CD4-positive, alpha-beta T cell (primary cell): ENCODE measurements at regions not wholly inside any gene's neighbourhood (a gene's known extent, or its start where the extent isn't known, plus 50 kb on each side); places are given as distances from the start of the nearest gene placed in this dataset.

ENCODE experiments used
- ATAC-seq: fragments of 200-7000 bp; cut with Tn5 transposase; one replicate; pipeline ENCODE4 v1.10.0; 2022; ENCODE audit warnings: mild to moderate bottlenecking; ENCODE audit not compliant: poor library complexity
- CTCF ChIA-PET: fragments of 350-600 bp; sonication (Branson Sonifier 250); formaldehyde crosslinking; loops from one replicate; lab custom pipeline; 2021; ENCODE audit warnings: antibody characterized with exemption, inconsistent platforms; lab: Charles Lee
- POLR2A ChIA-PET: fragments of 350-600 bp; sonication (Branson Sonifier 250); formaldehyde crosslinking; loops from one replicate; lab custom pipeline; 2021; ENCODE audit warnings: antibody characterized with exemption, inconsistent platforms; lab: Charles Lee
- DNase-seq, 14 experiments: peaks; one replicate each; pipeline ENCODE4 v3.0.0-alpha.2; 2013 to 2020; ENCODE audit warnings: mixed read lengths in 2 of 14
- H3K27ac ChIP-seq, 2 donors: one replicate each; pipeline versions ENCODE4 v1.5.1 to v1.7.0; 2013; ENCODE audit warnings: low read length in 2 of 2, low read depth in 1 of 2, mild to moderate bottlenecking in 1 of 2
- H3K27me3 ChIP-seq, 2 experiments: 1 replicate in 1 of 2; 2 replicates in 1 of 2; pipeline versions ENCODE4 v1.6.1 to v1.7.0; 2013; ENCODE audit warnings: low read length in 2 of 2, control low read depth in 1 of 2, mild to moderate bottlenecking in 1 of 2, moderate library complexity in 1 of 2; ENCODE audit not compliant: insufficient read depth in 2 of 2, control insufficient read depth in 1 of 2
- H3K36me3 ChIP-seq: one replicate; pipeline ENCODE4 v1.6.1; 2013; ENCODE audit warnings: low read length, control low read depth; ENCODE audit not compliant: insufficient read depth
- H3K4me1 ChIP-seq: one replicate; pipeline ENCODE4 v1.6.1; 2013; ENCODE audit warnings: low read length, control low read depth; ENCODE audit not compliant: insufficient read depth
- H3K4me3 ChIP-seq: one replicate; pipeline ENCODE4 v1.5.1; 2013; ENCODE audit warnings: mild to moderate bottlenecking, low read length, moderate library complexity
- H3K9me3 ChIP-seq, 2 experiments: 1 replicate in 1 of 2; 2 replicates in 1 of 2; pipeline versions ENCODE4 v1.6.1 to v1.7.0; 2013; ENCODE audit warnings: low read length in 2 of 2, mild to moderate bottlenecking in 2 of 2, control low read depth in 1 of 2, moderate library complexity in 1 of 2; ENCODE audit not compliant: control insufficient read depth in 1 of 2, insufficient read depth in 1 of 2
- H3K27ac Mint-ChIP-seq: one replicate; pipeline ENCODE4 v1.8.0; 2020; ENCODE audit warnings: mixed read lengths
- H3K27me3 Mint-ChIP-seq: one replicate; pipeline ENCODE4 v1.8.0; 2021; ENCODE audit warnings: mixed read lengths
- H3K36me3 Mint-ChIP-seq: one replicate; pipeline ENCODE4 v1.8.0; 2021; ENCODE audit warnings: low read depth, mixed read lengths
- H3K4me1 Mint-ChIP-seq: one replicate; pipeline ENCODE4 v1.8.0; 2021; ENCODE audit warnings: low read depth, mixed read lengths
- H3K4me3 Mint-ChIP-seq: one replicate; pipeline ENCODE4 v1.8.0; 2020; ENCODE audit warnings: mild to moderate bottlenecking, mixed read lengths
- H3K9me3 Mint-ChIP-seq: one replicate; pipeline ENCODE4 v1.8.0; 2020; ENCODE audit warnings: mixed read lengths
- intact Hi-C, 2 experiments: fragments of 100-400 bp; cut with DNase I in 1 of 2; cut with micrococcal nuclease in 1 of 2; formaldehyde crosslinking; loops; one replicate each; pipeline versions ENCODE4 v1.15.1 to v1.9.0; 2023 to 2025; cut with DNase I, micrococcal nuclease
- TF ChIP-seq, protein P1 (sequence below): fragments of 200-600 bp; IDR thresholded peaks from one replicate; pipeline ENCODE4 v1.8.0; 2022; ENCODE audit warnings: antibody characterized with exemption, mild to moderate bottlenecking

DNA sequence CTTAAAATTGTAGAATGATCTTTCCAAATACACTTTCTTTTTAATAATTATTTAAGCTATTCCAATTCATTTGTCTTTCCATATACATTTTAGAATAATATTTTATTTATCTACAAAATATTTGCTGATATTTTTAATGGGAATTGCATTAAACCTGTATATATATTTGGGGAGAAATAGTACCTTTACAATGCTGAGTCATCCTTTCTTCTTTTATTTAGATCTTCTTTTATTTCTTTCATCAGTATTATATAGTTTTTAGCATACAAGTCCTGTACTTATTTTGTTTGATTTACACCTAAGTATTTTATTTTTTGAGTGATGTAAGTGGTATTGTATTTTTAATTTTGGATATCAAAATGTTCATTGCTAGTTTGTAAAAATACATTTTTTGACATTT, 639.5 kb upstream of the GOT2 start:
- no peak for ATAC-seq
- no peak overlapping the region for H3K27ac ChIP-seq
- H3K4me1 Mint-ChIP-seq, result no peaks in the 10 kb centered on the region
- H3K36me3 ChIP-seq, result no peaks in the 10 kb centered on the region
- H3K27me3 ChIP-seq, result no peaks in the 10 kb centered on the region
- no peak for DNase-seq
- no peak overlapping the region for H3K4me3 Mint-ChIP-seq
- intact Hi-C loops, result no loop called here
- TF ChIP-seq, protein P1, sequence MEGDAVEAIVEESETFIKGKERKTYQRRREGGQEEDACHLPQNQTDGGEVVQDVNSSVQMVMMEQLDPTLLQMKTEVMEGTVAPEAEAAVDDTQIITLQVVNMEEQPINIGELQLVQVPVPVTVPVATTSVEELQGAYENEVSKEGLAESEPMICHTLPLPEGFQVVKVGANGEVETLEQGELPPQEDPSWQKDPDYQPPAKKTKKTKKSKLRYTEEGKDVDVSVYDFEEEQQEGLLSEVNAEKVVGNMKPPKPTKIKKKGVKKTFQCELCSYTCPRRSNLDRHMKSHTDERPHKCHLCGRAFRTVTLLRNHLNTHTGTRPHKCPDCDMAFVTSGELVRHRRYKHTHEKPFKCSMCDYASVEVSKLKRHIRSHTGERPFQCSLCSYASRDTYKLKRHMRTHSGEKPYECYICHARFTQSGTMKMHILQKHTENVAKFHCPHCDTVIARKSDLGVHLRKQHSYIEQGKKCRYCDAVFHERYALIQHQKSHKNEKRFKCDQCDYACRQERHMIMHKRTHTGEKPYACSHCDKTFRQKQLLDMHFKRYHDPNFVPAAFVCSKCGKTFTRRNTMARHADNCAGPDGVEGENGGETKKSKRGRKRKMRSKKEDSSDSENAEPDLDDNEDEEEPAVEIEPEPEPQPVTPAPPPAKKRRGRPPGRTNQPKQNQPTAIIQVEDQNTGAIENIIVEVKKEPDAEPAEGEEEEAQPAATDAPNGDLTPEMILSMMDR, result no peak
- no peaks in the 10 kb centered on the region for H3K9me3 ChIP-seq
- H3K27me3 Mint-ChIP-seq, result no peaks in the 10 kb centered on the region
- no peak overlapping the region for H3K4me3 ChIP-seq
- ChIA-PET POLR2A (no interaction called here), CTCF (no interaction called here)
- H3K4me1 ChIP-seq, result no peaks in the 10 kb centered on the region
- no peaks in the 10 kb centered on the region for H3K36me3 Mint-ChIP-seq
- H3K27ac Mint-ChIP-seq, result no peak overlapping the region
- H3K9me3 Mint-ChIP-seq, result peaks cover 2% of the 10 kb centered on the region

GRCh38 chr16:59370717-59371116, 636.6 kb upstream of the GOT2 start:
- Mint-ChIP-seq H3K36me3 (no peaks in the 10 kb centered on the region), H3K27me3 (no peaks in the 10 kb centered on the region), H3K9me3 (peaks cover 6% of the 10 kb centered on the region), H3K27ac (no peak overlapping the region), H3K4me3 (no peak overlapping the region), H3K4me1 (no peaks in the 10 kb centered on the region)
- Histone ChIP-seq H3K27ac (no peak overlapping the region), H3K9me3 (no peaks in the 10 kb centered on the region), H3K27me3 (no peaks in the 10 kb centered on the region), H3K4me3 (no peak overlapping the region), H3K36me3 (no peaks in the 10 kb centered on the region), H3K4me1 (no peaks in the 10 kb centered on the region)
- TF ChIP-seq, protein P1, result no peak
- ChIA-PET CTCF (no interaction called here), POLR2A (no interaction called here)
- intact Hi-C loops, result no loop called here
- ATAC-seq (no peak), DNase-seq (no peak)

DNA sequence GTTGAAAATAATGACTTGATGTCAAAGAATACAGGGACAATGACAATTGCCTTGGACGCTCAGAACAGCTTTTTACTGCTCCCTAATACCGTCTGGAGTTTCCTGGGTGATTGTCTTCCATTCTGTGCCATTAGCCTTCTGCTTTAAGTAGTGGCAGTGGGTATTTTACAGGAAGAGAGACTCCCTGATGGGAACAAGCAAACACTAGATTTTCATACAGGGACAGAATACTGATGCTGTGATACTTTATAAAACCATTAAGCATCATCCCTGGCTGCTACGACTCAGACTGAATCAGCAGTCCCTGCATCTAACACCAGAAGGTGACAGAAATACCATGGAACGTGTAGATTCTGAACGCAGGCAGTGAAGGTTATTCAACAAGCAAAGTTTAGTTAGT, 635.4 kb upstream of the GOT2 start:
- H3K9me3 ChIP-seq, result no peaks in the 10 kb centered on the region
- H3K4me3 Mint-ChIP-seq, result no peak overlapping the region
- ATAC-seq (no peak), DNase-seq (no peak)
- H3K27me3 Mint-ChIP-seq, result no peaks in the 10 kb centered on the region
- H3K27ac Mint-ChIP-seq, result no peak overlapping the region
- intact Hi-C loops, result no loop called here
- TF ChIP-seq, protein P1, result no peak
- H3K36me3 ChIP-seq, result no peaks in the 10 kb centered on the region
- H3K27me3 ChIP-seq, result no peaks in the 10 kb centered on the region
- H3K4me1 ChIP-seq, result no peaks in the 10 kb centered on the region
- ChIA-PET CTCF (no interaction called here), POLR2A (no interaction called here)
- peaks cover 6% of the 10 kb centered on the region for H3K9me3 Mint-ChIP-seq
- H3K4me3 ChIP-seq, result no peak overlapping the region
- H3K4me1 Mint-ChIP-seq, result no peaks in the 10 kb centered on the region
- H3K27ac ChIP-seq, result no peak overlapping the region
- no peaks in the 10 kb centered on the region for H3K36me3 Mint-ChIP-seq
